Smooth muscle cell (in vitro differentiated cells): ENCODE measurements at regions not wholly inside any gene's neighbourhood (a gene's known extent, or its start where the extent isn't known, plus 50 kb on each side); places are given as distances from the start of the nearest gene placed in this dataset.

Experiments
- DNase-seq: peaks from one replicate; lab custom pipeline; 2025; ENCODE audit not compliant: unreplicated experiment; lab: John Stamatoyannopoulos, UW
- H2AFZ ChIP-seq: fragments of 200-600 bp; sonication (generic); 2 replicates; pipeline ENCODE4 v1.6.0; 2016; ENCODE audit warnings: antibody characterized with exemption, low read depth, mild to moderate bottlenecking
- H3F3A ChIP-seq: fragments of 200-600 bp; sonication (generic); 2 replicates; pipeline ENCODE4 v1.6.0; 2017; ENCODE audit warnings: antibody characterized with exemption, low read depth
- H3K27ac ChIP-seq: fragments of 200-600 bp; sonication (generic); 2 replicates; pipeline ENCODE4 v1.5.1; 2016; ENCODE audit warnings: low read depth, mild to moderate bottlenecking
- H3K27me3 ChIP-seq: fragments of 200-600 bp; sonication (generic); 2 replicates; pipeline ENCODE4 v1.6.1; 2016; ENCODE audit warnings: low read depth, mild to moderate bottlenecking
- H3K36me3 ChIP-seq: fragments of 200-600 bp; sonication (generic); 2 replicates; pipeline ENCODE4 v1.5.1; 2016; ENCODE audit warnings: low read depth
- H3K4me1 ChIP-seq: fragments of 200-600 bp; sonication (generic); 2 replicates; pipeline ENCODE4 v1.5.1; 2016; ENCODE audit warnings: low read depth
- H3K4me2 ChIP-seq: fragments of 200-600 bp; sonication (generic); 2 replicates; pipeline ENCODE4 v1.6.0; 2016; ENCODE audit warnings: mild to moderate bottlenecking
- H3K4me3 ChIP-seq: fragments of 200-600 bp; sonication (generic); 2 replicates; pipeline ENCODE4 v1.5.1; 2016; ENCODE audit warnings: mild to moderate bottlenecking
- H3K79me2 ChIP-seq: fragments of 200-600 bp; sonication (generic); 2 replicates; pipeline ENCODE4 v1.6.0; 2016; ENCODE audit warnings: low read depth, mild to moderate bottlenecking
- H3K9ac ChIP-seq: fragments of 200-600 bp; sonication (generic); 2 replicates; pipeline ENCODE4 v1.6.0; 2016; ENCODE audit warnings: low read depth
- H3K9me3 ChIP-seq: fragments of 200-600 bp; sonication (generic); replicated peaks from 2 replicates; pipeline ENCODE4 v1.5.1; 2016; ENCODE audit warnings: low read depth
- H4K20me1 ChIP-seq: fragments of 200-600 bp; sonication (generic); 2 replicates; pipeline ENCODE4 v1.6.0; 2016; ENCODE audit warnings: low read depth
- WGBS: methylation state at CpG from one replicate; pipeline ENCODE4 v1.1.7; 2016; ENCODE audit warnings: low lambda C conversion rate; 5-methylcytosine and 5-hydroxymethylcytosine counted together
- TF ChIP-seq, protein P1 (sequence below): fragments of 200-600 bp; sonication (generic); IDR thresholded peaks from 2 replicates; pipeline ENCODE4 v1.5.1; 2017; ENCODE audit warnings: borderline replicate concordance, mild to moderate bottlenecking, antibody characterized with exemption; ENCODE audit not compliant: insufficient read depth, poor library complexity, severe bottlenecking

DNA sequence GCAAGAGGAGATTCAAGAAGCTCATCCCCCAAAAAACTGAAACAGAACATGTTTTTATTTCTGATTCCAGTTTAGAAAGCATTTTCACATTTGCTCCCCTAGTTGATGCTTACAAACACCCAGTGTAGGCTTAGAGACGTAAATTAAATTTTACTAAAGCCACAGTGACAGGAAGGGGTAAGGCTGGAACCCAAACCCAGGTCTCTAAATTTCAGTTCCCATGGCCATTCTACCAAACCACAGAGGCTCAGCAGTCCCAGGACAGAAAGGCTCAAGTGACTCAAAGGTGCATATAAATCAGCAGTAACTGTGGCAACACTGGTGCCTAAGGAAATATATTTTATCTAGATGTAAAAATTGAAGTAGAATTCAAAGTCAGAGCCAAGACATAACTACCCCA lies 128.7 kb downstream of the CEP120 start:
- H4K20me1 ChIP-seq: no peaks in the 10 kb centered on the region
- H3K27ac ChIP-seq: no peak overlapping the region
- H3K4me2 ChIP-seq: no peak overlapping the region
- no peaks in the 10 kb centered on the region for H3K9me3 ChIP-seq
- no peaks in the 10 kb centered on the region for H3K36me3 ChIP-seq
- H3K27me3 ChIP-seq: no peaks in the 10 kb centered on the region
- no peak overlapping the region for H2AFZ ChIP-seq
- no peak overlapping the region for H3K9ac ChIP-seq
- no peaks in the 10 kb centered on the region for H3F3A ChIP-seq
- no peak overlapping the region for H3K4me3 ChIP-seq
- WGBS: 78% methylated on average over 1 of the region's 1 CpG
- TF ChIP-seq, protein P1, sequence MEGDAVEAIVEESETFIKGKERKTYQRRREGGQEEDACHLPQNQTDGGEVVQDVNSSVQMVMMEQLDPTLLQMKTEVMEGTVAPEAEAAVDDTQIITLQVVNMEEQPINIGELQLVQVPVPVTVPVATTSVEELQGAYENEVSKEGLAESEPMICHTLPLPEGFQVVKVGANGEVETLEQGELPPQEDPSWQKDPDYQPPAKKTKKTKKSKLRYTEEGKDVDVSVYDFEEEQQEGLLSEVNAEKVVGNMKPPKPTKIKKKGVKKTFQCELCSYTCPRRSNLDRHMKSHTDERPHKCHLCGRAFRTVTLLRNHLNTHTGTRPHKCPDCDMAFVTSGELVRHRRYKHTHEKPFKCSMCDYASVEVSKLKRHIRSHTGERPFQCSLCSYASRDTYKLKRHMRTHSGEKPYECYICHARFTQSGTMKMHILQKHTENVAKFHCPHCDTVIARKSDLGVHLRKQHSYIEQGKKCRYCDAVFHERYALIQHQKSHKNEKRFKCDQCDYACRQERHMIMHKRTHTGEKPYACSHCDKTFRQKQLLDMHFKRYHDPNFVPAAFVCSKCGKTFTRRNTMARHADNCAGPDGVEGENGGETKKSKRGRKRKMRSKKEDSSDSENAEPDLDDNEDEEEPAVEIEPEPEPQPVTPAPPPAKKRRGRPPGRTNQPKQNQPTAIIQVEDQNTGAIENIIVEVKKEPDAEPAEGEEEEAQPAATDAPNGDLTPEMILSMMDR: no peak
- DNase-seq: no peak
- H3K79me2 ChIP-seq: no peaks in the 10 kb centered on the region
- H3K4me1 ChIP-seq: no peaks in the 10 kb centered on the region

DNA sequence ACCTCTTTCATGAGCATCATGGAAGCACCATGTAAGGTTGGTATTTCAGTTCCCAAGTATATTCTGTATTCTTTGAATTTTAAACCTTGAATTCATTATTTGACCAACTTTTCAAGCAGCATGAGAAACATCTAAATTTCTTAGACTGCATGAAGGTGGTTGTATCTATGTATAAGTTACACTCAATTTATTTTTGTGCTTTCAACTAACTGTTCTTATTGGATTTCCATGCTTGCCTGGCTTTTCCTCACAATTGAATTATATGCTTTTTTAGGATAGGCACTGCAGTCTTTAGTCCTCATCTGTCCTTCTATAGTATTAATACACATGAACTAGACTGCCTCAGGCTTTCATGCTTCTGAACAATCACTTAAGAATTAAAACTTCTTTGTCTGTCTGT lies 134.0 kb downstream of the CEP120 start:
- Histone ChIP-seq H2AFZ (peak overlapping the region; percentile 19), H3K9me3 (no peaks in the 10 kb centered on the region), H3K4me3 (no peak overlapping the region), H3K4me2 (no peak overlapping the region), H3K9ac (no peak overlapping the region), H3K4me1 (peaks cover 20% of the 10 kb centered on the region), H4K20me1 (no peaks in the 10 kb centered on the region), H3K27ac (no peak overlapping the region), H3F3A (peaks cover 8% of the 10 kb centered on the region), H3K27me3 (no peaks in the 10 kb centered on the region), H3K36me3 (no peaks in the 10 kb centered on the region), H3K79me2 (no peaks in the 10 kb centered on the region)
- TF ChIP-seq, protein P1: no peak
- no peak for DNase-seq

DNA sequence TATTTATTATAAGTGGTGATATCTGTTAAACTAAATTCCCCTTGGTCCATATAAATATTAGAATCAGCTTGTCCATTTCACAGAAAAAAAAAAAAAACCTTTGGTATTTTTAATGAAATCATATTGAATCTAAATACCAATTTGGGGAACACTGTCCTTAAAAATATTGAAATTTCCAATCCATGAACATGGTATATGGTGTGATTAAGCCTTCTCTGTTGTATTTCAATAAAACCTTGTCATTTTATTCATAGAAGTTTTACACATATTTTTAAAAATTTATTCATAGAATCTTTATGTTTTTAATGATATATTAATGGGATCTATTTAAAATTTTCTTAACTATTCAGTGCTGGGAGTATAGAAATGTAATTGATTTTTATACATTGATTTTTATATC lies 135.3 kb downstream of the CEP120 start:
- peak overlapping the region; percentile 72 for H3K27ac ChIP-seq
- no peak overlapping the region for H2AFZ ChIP-seq
- DNase-seq: no peak
- H3K4me2 ChIP-seq: peak overlapping the region; percentile 87
- H3K4me3 ChIP-seq: no peak overlapping the region
- H3K36me3 ChIP-seq: no peaks in the 10 kb centered on the region
- no peak overlapping the region for H3K9ac ChIP-seq
- no peaks in the 10 kb centered on the region for H3K27me3 ChIP-seq
- no peaks in the 10 kb centered on the region for H3K9me3 ChIP-seq
- peaks cover 33% of the 10 kb centered on the region for H3K4me1 ChIP-seq
- H3F3A ChIP-seq: peaks cover 16% of the 10 kb centered on the region
- no peaks in the 10 kb centered on the region for H4K20me1 ChIP-seq
- TF ChIP-seq, protein P1: no peak
- no peaks in the 10 kb centered on the region for H3K79me2 ChIP-seq

DNA sequence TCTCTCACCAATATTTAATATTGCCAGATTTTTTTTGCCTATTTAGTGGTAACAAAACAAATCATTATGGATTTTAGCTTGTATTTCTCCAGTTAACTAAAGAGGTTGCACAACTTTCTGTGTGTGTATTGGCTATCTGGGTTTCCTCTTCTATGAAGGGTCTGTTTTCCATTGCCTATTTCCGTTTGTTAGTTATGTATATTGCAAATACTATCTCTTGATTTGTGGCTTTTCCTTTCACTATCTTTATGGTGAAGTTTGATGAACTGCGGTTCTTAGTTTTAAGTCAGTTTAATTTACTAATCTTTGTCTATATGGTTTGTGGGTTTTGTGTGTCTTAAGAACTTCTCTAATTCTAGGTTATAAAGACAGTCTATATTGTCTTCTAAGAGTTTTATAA lies 136.3 kb downstream of the CEP120 start:
- Histone ChIP-seq H4K20me1 (no peaks in the 10 kb centered on the region), H3K27ac (peak overlapping the region; percentile 72), H3K27me3 (no peaks in the 10 kb centered on the region), H3K4me2 (peak overlapping the region; percentile 87), H3K79me2 (no peaks in the 10 kb centered on the region), H3K4me3 (peak overlapping the region; percentile 47), H2AFZ (peak overlapping the region; percentile 65), H3K4me1 (peaks cover 33% of the 10 kb centered on the region), H3F3A (peaks cover 16% of the 10 kb centered on the region), H3K9ac (no peak overlapping the region), H3K36me3 (no peaks in the 10 kb centered on the region), H3K9me3 (no peaks in the 10 kb centered on the region)
- DNase-seq: no peak
- WGBS: 16% methylated on average over 2 of the region's 2 CpGs
- TF ChIP-seq, protein P1: no peak
